RPMI7951 (cell line): ENCODE measurements at regions not wholly inside any gene's neighbourhood (a gene's known extent, or its start where the extent isn't known, plus 50 kb on each side); places are given as distances from the start of the nearest gene placed in this dataset.
"Not testable (repeated sequence)": the region's sequence is repeated elsewhere in the genome, so short reads cannot be mapped to it uniquely, and the experiment has no call there.

Experiments
- DNase-seq: peaks from one replicate; pipeline ENCODE4 v3.0.0-alpha.2; 2012; ENCODE audit warnings: low read depth

DNA sequence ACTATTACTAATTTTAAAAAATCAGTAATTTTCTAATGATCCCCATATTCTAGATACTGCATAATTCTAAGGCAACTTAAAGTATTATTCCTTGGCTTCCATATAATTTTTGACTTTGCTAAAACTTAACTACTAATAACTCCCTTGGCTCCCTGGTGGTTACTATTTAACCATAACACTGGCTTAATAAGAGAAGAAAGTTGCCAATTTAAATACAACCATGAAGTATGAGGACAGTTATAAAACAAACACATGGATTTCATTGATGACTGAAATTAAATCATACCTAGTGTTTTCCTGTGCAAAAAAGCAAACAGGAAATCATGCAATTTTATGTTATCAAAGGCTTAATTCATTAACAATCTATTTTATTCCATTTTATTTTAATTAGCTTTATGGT lies 1073.9 kb downstream of the GRM8 start:
- no peak for DNase-seq

DNA sequence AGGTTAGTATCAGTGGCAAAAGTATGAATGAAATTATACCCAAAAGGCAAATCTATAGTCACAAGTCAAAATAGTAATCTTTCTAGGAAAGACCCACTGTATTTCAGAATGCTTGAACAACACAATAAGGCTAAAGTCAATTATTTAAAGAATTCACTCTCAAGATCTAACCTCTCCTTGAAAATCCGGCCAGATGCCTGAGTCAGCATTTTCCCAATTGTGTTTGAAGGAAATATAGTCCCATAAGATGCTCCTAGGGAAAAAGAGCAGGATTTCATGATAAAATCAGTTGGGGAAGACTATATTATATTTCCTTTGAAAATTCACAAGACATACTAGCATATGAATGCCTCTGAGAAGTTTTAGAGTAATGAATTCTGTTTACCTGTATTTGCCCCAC lies 1075.0 kb downstream of the GRM8 start:
- no peak for DNase-seq

DNA sequence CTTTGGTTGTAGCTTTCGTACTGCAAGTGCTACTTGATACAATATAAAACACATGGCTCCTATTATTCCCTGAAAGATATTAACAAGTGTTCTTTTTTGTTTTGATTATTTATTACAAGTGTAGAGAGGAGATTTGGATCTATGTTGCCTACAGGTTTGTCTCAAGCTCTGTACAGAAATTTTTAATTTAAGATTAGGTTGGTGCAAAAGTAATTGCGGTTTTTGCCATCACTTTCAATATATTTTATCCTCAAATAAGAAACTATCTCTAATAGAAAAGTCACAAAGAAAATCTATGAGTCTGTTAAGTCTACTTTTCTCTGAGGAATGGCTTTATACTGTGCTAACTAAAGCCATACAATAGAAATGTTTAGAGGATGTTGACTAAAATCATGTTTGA lies 1086.1 kb downstream of the GRM8 start:
- no peak for DNase-seq

GRCh38 chr7:126163647-126164046 lies 1089.1 kb downstream of the GRM8 start:
- no peak for DNase-seq

- DNase-seq, result no peak
These were observed 1095.3 kb downstream of the GRM8 start for GRCh38 chr7:126157391-126157790.

DNA sequence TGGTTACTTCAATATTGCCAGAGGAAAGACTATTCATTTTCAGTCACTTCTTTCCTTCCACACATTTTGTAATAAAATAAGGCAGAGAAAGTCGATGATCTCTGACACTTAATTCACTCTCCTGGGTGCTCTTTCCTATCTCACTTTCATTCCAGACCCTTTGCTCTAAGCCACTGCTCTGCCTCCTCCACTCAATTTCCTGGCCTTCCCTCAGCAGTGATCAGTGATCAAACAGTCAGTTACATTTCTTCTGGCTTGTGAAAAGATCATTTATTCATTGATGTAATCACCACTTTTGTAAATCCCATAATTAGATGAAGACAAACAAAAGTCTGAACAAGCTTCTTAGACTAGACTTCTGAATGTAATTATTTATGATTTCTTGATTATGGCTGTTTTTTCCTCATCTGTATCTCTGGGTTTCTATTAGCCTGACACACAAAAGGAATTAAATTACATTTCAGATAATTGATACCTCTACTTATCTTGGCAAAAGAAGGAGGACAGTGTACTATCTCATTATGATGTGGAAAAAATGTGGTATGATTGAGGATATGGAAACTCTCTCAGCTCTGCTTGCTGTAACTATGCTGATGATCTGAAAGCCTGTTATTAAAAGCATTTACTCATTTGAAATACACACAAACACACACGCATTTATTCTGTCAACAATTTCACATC lies 1102.3 kb downstream of the GRM8 start:
- DNase-seq, result no peak

DNA sequence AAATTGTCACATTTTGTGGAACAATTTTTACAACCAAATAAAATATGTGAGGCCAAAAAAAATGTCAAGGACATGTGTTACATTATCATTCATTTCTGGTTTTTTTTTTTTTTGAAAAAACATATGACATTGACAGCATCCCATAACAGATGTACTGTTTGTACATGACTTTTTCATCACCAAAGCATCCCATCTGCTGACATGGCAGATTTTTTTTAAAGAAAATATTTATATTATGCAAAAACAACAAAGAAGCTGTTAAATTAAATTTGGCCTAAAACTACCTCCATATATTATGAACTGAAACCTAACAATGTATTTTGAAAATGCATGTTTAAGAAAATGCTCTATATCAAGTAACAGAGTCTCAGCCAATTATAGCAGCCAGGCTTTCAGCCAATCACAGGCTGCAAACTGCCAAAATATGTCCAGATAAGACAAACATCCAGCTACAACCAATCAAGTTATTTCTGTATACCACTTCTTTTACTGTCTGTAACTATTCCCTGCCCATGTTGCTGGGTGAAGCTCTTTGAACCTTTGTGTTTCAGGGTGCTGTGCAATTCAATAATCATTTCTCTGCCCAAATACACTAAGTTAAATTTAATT lies 1111.8 kb downstream of the GRM8 start:
- DNase-seq, result no peak

DNA sequence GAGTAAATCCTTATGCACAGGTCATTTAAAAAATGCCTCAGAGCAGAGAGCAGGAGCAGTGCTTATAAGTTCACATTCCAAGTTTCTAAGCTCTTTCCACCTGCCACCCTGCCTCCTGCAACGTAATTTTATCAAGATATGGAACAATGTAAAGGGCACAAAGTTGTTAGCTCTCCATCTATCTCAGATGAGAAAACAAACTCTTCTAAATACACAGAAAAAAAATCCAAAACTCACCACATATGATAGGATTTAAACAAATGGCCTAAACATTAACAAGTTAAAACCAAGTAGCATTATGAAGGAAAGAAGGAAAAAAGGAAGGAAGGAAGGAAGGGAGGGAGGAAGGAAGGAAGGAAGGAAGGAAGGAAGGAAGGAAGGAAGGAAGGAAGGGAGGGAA lies 1132.8 kb downstream of the GRM8 start:
- no peak for DNase-seq

DNA sequence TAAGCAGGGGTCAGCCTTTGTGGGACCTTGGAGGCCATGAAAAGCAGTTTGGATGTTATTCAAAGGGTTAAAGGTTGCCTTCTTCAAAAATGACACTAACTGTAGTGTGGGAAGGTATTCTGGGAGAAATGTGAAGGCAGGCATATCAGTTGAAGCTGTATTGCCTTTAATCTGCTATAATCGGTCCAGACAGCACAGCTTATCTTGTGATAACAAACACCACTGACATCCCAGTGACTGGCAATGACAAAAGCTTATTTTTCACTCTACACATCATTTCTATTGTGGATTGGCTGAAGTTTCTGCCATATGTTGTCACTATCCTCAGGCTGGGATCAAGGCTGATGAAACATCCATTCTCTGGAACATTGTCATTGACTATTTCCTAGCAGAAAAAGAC lies 1149.2 kb downstream of the GRM8 start:
- DNase-seq, result no peak

- no peak for DNase-seq
These were observed 1153.4 kb upstream of the POT1 start for GRCh38 chr7:126083014-126083413.

GRCh38 chr7:126079581-126079980 lies 1150.0 kb upstream of the POT1 start:
- no peak for DNase-seq

DNA sequence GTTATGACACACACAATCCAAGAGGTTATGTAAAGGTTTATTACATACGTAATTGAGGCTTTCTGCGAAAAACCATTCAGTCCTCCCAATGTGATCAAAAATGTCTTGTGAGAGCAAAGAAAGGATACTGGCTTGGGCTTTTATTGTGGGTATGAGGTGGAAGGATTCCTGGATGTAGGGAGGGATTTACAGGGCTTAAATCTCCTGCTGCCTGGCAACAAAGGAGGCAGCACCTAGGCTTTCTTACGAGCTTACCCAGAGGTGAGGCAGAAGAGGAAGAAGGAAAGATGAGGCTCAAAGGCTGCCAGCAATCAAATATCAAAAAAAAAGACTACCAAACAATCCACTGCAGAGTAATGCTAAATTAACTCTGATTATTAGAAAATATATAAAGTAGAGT lies 1149.5 kb upstream of the POT1 start:
- DNase-seq, result no peak

- no peak for DNase-seq
These were observed 1136.1 kb upstream of the POT1 start for GRCh38 chr7:126065766-126066165.

- no peak for DNase-seq
These were observed 1128.4 kb upstream of the POT1 start for GRCh38 chr7:126057979-126058378.

DNA sequence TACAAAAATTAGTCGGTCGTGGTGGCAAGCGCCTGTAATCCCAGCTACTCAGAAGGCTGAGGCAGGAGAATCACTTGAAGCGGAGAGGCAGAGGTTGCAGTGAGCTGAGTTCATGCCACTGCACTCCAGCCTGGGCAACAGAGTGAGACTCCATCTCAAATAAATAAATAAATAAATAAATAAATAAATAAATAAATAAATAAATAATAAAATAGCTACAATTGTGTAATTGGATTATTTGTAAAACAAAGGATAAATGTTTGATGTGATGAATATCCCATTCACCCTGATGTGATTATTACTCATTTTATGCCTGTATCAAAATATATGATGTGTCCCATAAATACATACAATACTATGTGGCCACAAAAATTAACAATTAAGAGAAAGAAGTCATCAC lies 1127.0 kb upstream of the POT1 start:
- not testable (repeated sequence) for DNase-seq

DNA sequence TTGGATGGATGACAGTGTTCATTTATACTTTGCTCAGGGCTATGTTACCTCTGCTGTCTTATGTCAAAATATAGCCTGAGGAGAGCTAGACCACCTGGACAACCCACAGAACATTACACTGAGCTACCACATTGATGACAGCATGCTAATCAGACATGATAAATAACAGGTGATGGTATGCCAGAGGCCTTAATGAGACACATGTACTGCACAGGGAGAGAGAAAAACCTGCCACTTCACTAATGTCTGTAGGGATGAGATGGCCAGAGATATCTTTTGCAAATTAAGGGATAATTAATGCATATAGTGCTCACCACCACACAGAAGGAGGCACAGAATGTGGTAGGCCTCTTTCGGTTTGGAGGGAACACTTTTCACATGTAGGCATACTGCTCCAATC lies 1122.6 kb upstream of the POT1 start:
- DNase-seq, result no peak

- no peak for DNase-seq
These were observed 1115.0 kb upstream of the POT1 start for GRCh38 chr7:126044662-126045061.

- DNase-seq, result no peak
These were observed 1111.8 kb upstream of the POT1 start for GRCh38 chr7:126041472-126041871.

GRCh38 chr7:126040114-126041045 lies 1110.8 kb upstream of the POT1 start:
- no peak for DNase-seq

DNA sequence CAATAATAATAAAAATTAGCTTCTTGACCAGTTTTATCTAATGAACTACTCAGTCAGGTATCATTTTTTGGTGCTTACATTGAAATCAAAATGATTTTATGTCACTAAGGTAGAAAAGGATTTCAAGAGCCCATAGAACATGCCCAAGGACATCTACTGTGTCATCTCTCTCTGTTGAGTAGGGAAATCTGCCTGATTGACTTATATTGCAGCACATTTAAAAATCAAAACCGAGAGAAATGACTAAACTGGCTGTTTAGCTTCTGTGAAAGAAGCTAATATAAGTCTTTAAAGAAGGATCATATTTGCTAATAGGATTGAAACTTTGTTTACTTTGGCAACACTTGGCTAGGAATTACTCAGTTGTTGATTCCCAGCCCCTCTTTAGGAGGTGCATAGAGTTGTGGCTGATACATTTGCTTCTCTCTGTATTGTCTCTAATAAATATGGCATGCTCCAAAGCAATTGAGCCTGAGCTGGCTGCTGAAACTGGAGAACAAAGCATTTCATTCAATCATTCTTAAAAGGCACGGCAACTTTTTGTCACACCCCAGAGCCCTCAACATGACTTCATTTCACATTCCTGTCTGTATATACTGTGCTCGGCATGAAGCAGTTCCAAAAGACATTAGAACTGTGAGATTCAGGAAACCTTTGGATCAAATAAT lies 1096.9 kb upstream of the POT1 start:
- no peak for DNase-seq

- DNase-seq, result no peak
These were observed 1092.8 kb upstream of the POT1 start for GRCh38 chr7:126022452-126022851.

DNA sequence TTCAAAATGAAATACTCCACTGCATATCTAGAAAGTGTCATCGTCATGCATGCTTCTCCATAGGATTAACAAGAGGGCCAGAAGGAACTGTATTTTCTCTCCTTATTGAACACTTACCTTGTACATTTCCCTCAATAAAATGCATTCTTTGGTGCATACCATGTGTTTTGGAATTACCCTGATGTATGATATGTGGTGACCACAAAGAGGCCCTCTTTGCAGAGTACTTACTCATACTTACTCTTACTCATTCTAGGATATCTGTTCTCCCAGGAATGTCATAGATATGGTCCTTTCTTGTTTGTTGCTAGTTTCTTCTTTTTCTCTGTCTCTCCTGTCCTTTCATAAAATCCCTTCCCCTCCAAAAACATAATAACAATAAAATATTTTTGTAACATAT lies 1087.1 kb upstream of the POT1 start:
- DNase-seq, result no peak
